Epithelial cell of esophagus (primary cell): ENCODE measurements at regions not wholly inside any gene's neighbourhood (a gene's known extent, or its start where the extent isn't known, plus 50 kb on each side); places are given as distances from the start of the nearest gene placed in this dataset.

Experiments
- DNase-seq: peaks from one replicate; pipeline ENCODE4 v3.0.0; 2010; ENCODE audit warnings: low read depth
- H3K4me3 ChIP-seq: 2 replicates; pipeline ENCODE4 v1.5.1; 2011; ENCODE audit warnings: mild to moderate bottlenecking, low read length, control low read depth
- CTCF ChIP-seq: IDR thresholded peaks from 2 replicates; pipeline ENCODE4 v1.5.1; 2011; ENCODE audit warnings: low read depth, mild to moderate bottlenecking, low read length, control low read depth, inconsistent platforms; ENCODE audit not compliant: insufficient read depth; ENCODE audit errors: missing control alignments

DNA sequence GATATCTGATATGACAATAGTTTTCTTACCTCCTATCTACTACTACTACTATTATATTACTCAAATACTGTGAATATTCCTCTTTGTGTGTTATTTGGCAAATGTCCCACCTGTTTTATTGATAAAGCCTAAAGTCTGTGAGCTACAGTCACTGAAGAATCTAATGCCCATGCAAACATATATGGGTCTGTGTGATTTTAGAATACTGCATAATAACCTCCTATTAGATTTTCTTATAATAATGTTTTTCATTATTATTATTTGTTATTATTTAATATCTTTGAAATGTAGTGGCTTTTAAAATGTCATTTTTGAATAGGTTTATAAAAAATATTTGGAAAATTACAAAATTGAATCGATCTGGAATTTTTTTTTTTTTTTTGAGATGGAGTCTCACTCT lies 1330.8 kb upstream of the MIR17HG start:
- no peak overlapping the region for H3K4me3 ChIP-seq
- TF ChIP-seq CTCF = no peak
- no peak for DNase-seq

DNA sequence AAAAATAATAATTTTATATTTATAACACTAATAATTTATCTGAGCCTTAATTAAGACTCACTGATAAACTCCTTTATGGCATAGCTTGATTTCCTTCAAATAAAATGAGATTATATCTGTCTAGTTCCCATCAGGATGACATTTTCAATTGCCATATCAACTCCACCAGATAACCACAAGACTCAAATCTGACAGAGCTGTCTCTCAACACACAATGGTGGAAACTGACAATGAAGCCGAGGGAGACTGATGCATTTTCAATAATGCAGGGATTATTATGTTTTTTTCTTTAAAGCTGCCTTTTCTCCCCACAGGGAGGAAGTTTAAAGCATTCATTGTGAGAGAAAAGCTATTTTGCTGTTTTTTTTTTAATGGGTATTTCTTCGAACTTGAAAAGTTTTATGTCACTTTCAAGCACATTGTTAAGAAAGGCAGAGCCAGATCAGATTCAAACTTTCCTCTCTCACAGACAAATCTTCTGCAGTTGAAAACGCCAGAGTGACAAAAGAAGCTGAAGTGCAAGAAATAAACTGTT lies 1326.9 kb upstream of the MIR17HG start:
- no peak overlapping the region for H3K4me3 ChIP-seq
- DNase-seq = no peak
- no peak for TF ChIP-seq CTCF

DNA sequence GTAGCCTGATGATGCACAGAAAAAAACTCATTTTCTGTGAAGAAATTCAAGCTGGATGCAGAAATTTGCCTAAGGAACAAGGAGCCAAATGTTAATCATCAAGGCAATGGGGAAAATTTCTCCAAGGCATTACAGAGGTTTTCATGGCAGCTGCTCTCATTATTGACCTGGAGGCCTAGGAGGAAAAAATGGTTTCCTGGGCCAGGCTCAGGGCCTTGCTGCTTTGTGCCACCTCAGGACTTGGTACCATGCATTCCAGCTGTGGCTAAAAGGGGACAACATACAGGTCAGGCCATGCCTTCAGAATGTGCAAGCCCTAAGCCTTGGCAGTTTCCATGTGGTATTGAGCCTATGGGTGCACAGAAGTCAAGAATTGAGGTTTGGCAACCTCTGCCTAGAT lies 1320.1 kb upstream of the MIR17HG start:
- DNase-seq = no peak
- no peak overlapping the region for H3K4me3 ChIP-seq
- TF ChIP-seq CTCF = no peak

DNA sequence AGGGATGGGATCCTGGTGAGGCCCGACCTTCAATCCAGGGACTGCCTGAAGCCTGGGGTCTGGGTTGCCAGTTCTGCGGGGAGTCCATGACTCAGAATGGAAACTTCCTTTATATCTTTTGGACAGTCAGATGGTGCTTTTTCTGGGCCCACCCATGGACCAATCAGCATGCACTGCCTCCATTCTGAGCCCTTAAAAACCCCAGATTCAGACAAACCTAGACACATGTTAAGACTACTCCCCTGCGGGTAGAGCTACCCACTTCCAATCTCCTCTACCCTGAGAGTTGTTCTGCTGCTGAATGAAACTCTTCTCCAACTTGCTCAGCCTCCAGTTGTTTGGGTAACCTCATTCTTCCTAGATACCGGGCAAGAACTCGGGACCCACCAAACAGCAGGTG lies 1315.2 kb upstream of the MIR17HG start:
- no peak overlapping the region for H3K4me3 ChIP-seq
- no peak for TF ChIP-seq CTCF
- no peak for DNase-seq

DNA sequence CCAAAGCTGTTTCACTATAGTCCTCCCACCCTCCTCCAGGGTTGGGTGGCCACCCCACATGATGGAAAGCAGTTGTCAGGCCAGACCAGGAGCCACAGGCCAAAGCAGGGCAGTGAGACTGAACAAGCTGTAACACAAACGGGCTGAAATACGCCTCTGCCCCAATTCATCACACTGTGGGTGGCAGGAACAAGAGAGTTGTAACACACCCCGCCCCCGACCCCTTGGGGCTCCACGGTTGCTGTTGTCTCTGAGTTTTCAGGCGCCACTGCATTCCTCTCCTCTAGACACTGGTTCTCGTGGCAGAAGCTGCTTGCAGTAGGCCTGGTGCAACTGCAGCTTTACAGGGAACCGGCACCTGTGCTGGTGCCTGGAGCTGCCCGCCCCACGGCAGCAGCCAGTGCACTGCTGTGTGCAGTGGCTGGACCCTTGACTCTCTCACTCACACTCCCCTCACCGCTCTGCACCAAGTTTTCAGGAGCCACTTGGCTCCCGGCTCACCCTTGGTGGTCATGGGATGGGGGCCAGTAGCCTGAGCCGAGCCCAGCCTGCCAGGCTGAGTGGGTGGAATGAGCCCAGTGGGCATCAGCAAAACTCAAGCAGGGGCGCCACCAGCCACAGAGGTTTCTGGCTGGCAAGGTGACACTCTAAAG lies 1314.5 kb upstream of the MIR17HG start:
- TF ChIP-seq CTCF = no peak
- DNase-seq = no peak
- no peak overlapping the region for H3K4me3 ChIP-seq

- TF ChIP-seq CTCF = no peak
- no peak for DNase-seq
- H3K4me3 ChIP-seq = no peak overlapping the region
Measured at GRCh38 chr13:90039516-90039915, 1308.0 kb upstream of the MIR17HG start.

GRCh38 chr13:90047600-90047999 lies 1299.9 kb upstream of the MIR17HG start:
- TF ChIP-seq CTCF = no peak
- H3K4me3 ChIP-seq = no peak overlapping the region
- no peak for DNase-seq
